ENCODE measurements at regions not wholly inside any gene's neighbourhood (a gene's known extent, or its start where the extent isn't known, plus 50 kb on each side); places are given as distances from the start of the nearest gene placed in this dataset.

DNA sequence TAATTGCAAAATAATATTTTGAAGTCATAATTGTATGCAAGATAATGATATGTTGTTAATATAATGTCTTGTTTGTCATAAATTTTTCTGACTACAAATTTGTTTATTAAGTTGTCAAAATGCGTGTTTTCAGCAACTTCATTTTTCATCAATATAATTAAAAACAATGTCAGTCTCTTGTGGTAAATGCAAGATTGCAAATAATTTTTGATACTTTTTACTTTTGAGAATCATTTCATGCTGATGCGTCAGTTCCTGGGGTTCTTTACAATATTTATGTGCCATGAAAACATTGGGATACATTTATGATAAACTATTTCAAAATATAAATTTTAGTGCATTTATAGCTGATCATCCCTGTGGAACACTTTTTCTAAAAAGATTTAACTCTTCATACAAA lies 1504.8 kb downstream of the BRD1 start:
- TF ChIP-seq, protein P1, sequence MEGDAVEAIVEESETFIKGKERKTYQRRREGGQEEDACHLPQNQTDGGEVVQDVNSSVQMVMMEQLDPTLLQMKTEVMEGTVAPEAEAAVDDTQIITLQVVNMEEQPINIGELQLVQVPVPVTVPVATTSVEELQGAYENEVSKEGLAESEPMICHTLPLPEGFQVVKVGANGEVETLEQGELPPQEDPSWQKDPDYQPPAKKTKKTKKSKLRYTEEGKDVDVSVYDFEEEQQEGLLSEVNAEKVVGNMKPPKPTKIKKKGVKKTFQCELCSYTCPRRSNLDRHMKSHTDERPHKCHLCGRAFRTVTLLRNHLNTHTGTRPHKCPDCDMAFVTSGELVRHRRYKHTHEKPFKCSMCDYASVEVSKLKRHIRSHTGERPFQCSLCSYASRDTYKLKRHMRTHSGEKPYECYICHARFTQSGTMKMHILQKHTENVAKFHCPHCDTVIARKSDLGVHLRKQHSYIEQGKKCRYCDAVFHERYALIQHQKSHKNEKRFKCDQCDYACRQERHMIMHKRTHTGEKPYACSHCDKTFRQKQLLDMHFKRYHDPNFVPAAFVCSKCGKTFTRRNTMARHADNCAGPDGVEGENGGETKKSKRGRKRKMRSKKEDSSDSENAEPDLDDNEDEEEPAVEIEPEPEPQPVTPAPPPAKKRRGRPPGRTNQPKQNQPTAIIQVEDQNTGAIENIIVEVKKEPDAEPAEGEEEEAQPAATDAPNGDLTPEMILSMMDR (IDR thresholded peaks at IDR 0.05), result no peak
- TF ChIP-seq EZH2 (IDR thresholded peaks at IDR 0.05; ENCODE audit: borderline replicate concordance, insufficient read depth, low read depth, low read length, poor library complexity, severe bottlenecking), result no peak
